HG03066 (cell line): ENCODE measurements at regions not wholly inside any gene's neighbourhood (a gene's known extent, or its start where the extent isn't known, plus 50 kb on each side); places are given as distances from the start of the nearest gene placed in this dataset.
A peak's percentile ranks its signal among the peaks of the same experiment; 100 is the strongest.
"Not testable (repeated sequence)": the region's sequence is repeated elsewhere in the genome, so short reads cannot be mapped to it uniquely, and the experiment has no call there.

Experiments
- ATAC-seq: cut with Tn5 transposase; IDR thresholded peaks from one replicate; pipeline ENCODE4 v1.9.1; 2021; ENCODE audit warnings: low read depth; ENCODE audit not compliant: unreplicated experiment

GRCh38 chr20:19921284-19921793, 95.8 kb upstream of the NAA20 start:
- ATAC-seq = no peak

DNA sequence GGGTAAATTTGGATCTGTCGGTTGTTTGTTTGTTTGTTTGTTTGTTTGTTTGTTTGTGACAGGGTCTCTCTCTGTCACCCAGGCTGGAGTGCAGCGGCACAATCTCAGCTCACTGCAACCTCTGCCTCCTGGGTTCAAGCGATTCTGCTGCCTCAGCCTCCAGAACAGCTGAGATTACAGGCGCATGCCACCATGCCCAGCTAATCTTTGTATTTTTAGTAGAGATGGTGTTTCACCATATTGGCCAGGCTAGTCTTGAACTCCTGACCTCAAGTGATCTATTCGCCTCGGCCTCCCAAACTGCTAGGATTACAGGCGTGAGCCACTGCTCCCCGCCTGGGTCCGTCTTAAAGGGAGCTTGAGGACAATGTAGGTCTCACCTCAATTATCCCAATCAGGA, 95.3 kb upstream of the NAA20 start:
- ATAC-seq = not testable (repeated sequence)

DNA sequence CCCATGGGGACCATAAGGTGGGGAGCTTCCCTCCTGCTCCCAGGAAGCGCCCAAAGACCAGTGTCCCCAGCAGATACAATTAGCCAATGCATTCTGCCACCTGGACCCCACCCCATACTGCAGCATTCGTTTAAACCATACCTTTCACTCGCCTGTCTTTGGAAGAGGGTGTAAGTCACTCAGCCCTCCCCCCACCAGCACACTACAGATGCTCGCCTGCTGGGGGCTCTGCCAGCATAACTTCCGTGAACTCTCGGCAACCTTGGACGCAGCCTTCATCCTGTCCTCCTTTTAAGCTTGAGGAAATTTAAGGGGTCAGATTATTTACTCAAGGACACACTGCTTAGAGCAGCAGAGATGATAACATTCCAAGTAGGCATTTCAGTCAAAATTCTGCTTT, 94.4 kb upstream of the NAA20 start:
- ATAC-seq = no peak

DNA sequence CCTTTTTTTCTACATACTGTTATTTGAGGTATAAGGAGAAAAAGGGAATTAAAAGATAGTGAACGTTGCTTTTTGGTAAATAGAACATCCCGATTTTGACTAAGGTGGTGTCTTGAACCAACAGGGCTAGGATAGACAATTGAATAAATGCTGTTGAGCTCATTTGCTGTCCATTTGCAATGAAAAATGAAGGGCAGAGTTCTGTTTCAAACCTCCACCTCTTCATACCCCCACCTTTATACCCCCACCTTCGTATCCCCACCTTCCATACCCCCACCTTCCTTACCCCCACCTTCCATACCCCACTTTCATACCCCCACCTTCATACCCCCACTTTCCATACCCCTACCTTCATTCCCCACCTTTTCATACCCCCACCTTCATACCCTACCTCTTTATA, 93.4 kb upstream of the NAA20 start:
- no peak for ATAC-seq

GRCh38 chr20:19924255-19924654, 92.9 kb upstream of the NAA20 start:
- ATAC-seq = no peak

- ATAC-seq = no peak
Measured at GRCh38 chr20:19926591-19926990, 90.6 kb upstream of the NAA20 start.

- ATAC-seq = no peak
Measured at GRCh38 chr20:19928328-19929011, 88.7 kb upstream of the NAA20 start.

- ATAC-seq = no peak
Measured at GRCh38 chr20:19929012-19929360, 88.2 kb upstream of the NAA20 start.

DNA sequence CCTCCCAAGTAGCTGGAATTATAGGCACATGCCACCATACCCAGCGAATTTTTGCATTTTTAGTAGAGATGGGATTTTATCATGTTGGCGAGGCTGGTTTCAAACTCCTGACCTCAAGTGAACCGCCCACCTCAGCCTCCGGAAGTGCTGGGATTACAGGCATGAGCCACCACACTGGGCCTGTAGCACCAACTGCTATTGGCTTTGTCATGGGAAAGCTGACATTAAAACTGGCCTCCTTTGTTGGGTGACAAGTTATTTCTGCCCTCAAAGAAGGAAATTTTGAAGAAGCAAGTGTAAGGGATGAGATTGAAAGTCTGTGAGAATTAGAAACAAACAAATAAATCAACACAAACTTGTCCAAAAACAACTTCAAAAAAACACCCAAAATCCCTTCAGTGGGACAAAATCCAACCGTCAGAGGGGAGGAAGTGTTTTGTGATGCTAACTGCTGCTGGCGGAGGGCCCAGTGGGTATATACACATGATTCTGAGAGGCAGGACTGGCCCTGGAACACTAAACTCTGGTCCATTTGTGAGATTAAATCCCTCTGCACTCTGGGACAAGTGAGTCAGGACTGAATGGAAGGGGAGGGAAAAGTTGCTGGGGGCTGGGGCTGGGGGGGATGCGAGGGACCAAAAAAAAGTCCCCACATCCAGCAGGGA, 87.5 kb upstream of the NAA20 start:
- no peak for ATAC-seq

DNA sequence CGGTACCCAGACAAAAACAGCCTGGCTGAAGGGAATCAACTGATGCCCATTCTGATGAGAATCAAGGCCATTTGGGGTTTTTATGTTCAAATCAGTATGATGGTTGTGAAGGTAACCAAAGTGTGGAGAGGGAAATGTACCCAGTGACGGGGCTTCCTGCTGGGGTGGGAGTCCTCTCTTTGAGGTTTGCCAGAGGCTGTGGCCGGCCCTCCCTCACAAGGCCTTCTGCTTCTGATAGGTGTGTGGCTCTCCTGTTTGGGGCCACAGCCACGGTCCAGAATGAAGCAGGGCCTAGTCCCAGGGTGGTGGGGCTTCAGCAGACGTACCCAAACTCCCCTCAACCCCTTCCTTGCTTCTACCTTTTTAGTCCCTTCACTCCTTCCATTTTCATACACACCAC, 86.7 kb upstream of the NAA20 start:
- ATAC-seq = no peak

GRCh38 chr20:19932170-19932667, 84.9 kb upstream of the NAA20 start:
- no peak for ATAC-seq

DNA sequence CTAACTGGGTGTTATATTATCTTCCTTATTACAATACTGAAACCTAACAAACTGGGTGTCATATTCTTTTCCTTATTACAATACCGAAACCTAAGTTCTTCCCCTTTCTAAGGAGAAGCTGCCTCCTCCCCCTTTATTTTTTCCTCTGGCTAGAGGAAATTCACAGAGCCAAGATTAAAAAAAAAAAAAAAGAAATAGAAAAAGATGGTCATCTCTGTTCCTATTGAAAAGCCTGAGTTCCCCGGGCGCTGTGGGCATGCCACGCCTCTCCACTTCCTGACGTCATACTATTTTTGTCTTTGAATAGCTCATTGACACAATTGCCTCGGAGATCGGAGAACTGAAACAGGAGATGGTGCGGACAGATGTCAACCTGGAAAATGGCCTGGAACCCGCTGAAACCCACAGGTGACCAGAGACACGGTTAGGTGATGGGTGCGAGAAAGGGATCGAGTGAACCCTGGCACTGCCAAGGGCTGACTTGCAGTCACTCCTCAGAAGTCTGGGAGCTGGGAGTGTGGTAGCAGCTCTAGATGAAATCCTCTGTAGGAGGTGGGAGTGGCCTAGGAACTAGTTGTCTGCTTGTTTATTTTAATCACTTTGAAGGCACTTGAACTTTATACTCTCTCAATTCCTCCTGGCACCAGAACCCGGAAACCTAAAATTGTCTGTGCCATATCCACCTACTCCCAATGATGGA, 82.2 kb upstream of the NAA20 start:
- no peak for ATAC-seq

- ATAC-seq = no peak
Measured at GRCh38 chr20:19935842-19936241, 81.3 kb upstream of the NAA20 start.

DNA sequence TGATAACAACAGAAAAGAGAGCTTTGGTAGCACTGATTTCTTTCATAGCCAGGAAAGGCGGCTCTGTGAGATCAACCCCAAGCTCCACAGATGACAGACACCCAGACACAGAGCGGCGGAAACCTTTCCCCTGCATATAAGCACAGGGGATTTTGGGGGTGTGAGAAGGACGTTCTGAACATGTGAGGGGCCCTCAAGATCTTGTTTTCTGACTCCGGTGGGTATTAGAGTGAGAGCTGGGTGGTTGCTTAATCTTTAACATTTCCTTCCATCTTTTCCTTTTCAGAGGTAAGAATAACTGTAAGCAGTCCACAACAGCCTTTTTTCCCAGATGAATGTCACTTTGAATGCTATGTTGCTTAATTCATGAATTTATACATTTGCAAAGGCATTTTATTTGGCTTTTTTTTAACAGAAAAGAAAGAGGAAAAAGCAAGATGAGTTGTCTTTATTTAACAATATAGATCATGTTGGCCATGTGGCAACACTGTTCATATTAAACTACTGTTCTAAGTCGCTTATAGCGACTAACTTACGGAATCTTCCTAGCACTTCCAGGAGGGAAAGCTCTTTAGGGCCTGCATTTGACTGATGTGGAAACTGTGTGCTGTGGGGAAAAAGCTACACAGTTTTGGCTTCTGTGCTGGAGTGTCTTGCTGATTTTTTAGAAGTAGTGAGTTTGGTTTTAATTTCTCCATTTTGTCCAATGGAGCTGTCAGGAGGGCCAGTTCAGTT, 80.5 kb upstream of the NAA20 start:
- no peak for ATAC-seq

DNA sequence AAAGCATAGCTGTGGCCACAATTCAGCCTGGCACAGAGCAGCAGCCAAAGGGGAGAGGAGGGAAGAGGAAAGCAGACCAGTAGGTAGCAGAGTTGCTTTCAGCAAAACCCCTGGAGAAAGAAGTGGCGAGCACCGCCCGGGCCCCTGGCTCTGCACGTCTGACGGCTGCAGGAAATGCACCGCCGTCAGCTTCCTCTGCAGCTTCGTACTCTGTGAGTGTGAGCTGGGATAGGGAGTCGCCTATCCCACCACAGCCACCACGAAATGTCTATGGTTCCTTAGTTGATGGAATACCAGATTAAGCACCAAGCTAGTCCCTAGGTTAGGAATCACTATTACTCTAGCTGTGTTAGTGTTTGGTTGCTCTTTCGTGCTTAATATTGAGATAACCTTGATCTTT, 79.9 kb upstream of the NAA20 start:
- no peak for ATAC-seq

GRCh38 chr20:19937651-19938420, 79.3 kb upstream of the NAA20 start:
- ATAC-seq = peak; percentile 52

DNA sequence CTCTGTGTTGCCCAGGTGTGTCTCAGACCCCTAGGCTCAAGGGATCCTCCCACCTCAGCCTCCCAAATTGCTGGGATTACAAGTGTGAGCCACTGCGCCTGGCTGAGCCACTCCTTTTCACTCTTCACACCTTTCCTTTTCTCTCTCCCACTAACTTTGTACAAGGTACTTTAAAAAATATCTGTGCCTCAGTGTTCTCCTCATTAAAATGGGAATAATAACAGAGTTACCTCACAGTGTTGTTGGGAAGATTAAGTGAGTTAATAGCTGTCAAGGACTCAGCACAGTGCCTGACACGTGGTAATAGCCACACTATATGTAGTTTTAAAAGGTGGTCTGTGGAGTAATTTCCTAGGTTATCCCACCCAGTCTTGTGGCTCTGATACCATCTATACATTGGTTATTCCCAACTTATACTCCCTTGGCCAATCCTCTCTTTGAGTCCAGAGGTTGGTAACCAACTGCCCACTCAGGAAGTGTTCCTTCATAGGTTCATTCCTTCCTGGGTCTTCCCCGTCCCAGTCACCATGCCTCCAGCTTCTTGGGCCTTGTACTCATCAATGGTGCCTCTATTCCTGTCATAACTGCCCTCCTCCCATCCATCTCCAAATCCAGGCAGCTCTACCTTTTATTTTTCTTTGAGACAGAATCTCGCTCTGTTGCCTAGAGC, 78.6 kb upstream of the NAA20 start:
- no peak for ATAC-seq

DNA sequence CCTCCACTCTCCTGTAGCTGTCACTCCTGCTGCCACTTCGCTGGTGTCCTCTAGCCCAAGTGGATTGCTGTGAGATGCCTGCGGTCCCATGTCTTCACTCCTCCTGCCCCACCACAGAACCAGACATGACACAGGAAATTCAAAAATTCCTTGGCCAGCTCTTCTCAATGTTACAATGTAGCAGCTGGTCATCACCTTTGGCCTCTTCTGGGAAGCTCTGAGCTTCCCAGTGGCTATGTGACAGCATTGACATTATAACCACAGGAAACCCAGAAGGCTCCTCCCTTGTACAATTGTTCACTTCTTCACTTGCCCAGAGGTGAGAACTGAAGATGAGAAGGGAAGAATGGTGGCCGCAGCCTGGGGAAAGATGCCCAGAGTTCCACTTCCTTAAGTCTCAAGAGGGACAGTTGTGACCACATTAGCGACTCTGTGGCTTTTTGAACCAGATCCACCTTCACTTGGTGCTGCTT, 76.1 kb upstream of the NAA20 start:
- ATAC-seq = no peak

- no peak for ATAC-seq
Measured at GRCh38 chr20:19942611-19943010, 74.6 kb upstream of the NAA20 start.
